ENCODE measurements at regions not wholly inside any gene's neighbourhood (a gene's known extent, or its start where the extent isn't known, plus 50 kb on each side); places are given as distances from the start of the nearest gene placed in this dataset.

- no peak for TF ChIP-seq POLR2A (IDR thresholded peaks at IDR 0.05; ENCODE audit: low read depth, low read length)
- no peak for TF ChIP-seq POLR2AphosphoS5 (IDR thresholded peaks at IDR 0.05; ENCODE audit: low read depth, low read length)
- no peak for TF ChIP-seq TAF1 (IDR thresholded peaks at IDR 0.05; ENCODE audit: low read depth, low read length)
- no peak for TF ChIP-seq SPI1 (IDR thresholded peaks at IDR 0.05; ENCODE audit: low read depth, low read length)
- no peak for TF ChIP-seq POU2F2 (IDR thresholded peaks at IDR 0.05; ENCODE audit: low read depth, low read length)
- TF ChIP-seq PAX5 (IDR thresholded peaks at IDR 0.05; ENCODE audit: insufficient read depth, low read length, severe bottlenecking) = no peak
These were observed 148.6 kb upstream of the PPP1R26 start for GRCh38 chr9:135330685-135331590.
